Fibroblast of lung (primary cell): ENCODE measurements at regions not wholly inside any gene's neighbourhood (a gene's known extent, or its start where the extent isn't known, plus 50 kb on each side); places are given as distances from the start of the nearest gene placed in this dataset.

Experiments used
- EZH2 ChIP-seq: IDR thresholded peaks from 2 replicates; pipeline ENCODE4 v1.5.1; 2012; ENCODE audit warnings: low read length, control low read depth, mild to moderate bottlenecking; ENCODE audit errors: missing control alignments
- TF ChIP-seq, protein P1 (sequence below), 2 donors: IDR thresholded peaks in 1 of 2; conservative IDR thresholded peaks in 1 of 2; 1 replicate in 1 of 2; 2 replicates in 1 of 2; pipeline ENCODE4 v1.5.1; 2011 to 2012; ENCODE audit warnings: low read length in 2 of 2, control low read depth in 1 of 2, inconsistent platforms in 1 of 2, low read depth in 1 of 2, mild to moderate bottlenecking in 1 of 2

DNA sequence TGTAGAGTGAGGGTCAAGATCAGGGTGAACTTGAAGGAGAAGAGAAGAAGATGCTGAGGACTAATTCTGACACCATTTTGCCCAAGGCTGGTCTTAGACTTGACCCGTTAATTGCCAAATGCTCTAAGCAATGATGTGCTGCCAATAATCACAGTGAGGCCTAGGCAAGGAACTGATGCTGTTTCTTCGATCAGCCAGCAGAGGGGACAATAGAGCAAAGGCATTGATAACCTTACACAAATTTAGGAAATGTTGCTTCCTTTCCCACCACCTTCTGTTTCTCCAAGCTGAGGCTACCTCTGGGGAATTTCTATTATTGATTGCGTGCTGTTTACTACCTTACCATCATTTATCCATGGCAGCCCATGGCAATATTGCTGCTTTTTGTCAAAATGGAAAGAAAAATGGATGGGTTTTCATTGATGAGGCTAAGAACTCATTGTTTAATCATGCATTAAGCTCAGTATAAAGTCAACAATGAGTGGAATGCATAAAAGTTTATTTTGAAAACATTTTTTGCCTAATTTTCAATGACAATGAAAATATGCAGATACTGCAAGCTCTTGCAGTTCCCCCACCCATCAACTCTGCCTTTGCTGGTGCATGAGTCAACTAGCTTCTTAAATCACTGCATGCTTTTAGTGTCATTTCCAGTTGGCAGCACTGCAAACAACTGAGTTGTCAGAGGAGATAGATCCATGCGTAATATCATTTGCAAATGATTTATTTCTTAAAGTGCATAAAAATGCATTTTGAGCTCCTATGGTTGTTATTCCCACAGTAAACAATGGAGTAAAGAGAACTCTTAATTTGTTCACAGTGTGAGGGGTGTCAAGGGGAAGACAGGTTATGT is 116.4 kb upstream of the NYAP2 start:
- TF ChIP-seq, protein P1, sequence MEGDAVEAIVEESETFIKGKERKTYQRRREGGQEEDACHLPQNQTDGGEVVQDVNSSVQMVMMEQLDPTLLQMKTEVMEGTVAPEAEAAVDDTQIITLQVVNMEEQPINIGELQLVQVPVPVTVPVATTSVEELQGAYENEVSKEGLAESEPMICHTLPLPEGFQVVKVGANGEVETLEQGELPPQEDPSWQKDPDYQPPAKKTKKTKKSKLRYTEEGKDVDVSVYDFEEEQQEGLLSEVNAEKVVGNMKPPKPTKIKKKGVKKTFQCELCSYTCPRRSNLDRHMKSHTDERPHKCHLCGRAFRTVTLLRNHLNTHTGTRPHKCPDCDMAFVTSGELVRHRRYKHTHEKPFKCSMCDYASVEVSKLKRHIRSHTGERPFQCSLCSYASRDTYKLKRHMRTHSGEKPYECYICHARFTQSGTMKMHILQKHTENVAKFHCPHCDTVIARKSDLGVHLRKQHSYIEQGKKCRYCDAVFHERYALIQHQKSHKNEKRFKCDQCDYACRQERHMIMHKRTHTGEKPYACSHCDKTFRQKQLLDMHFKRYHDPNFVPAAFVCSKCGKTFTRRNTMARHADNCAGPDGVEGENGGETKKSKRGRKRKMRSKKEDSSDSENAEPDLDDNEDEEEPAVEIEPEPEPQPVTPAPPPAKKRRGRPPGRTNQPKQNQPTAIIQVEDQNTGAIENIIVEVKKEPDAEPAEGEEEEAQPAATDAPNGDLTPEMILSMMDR (conservative IDR thresholded peaks at IDR 0.05 in 1 of 2, IDR thresholded peaks at IDR 0.05 in 1 of 2; ENCODE audit: low read depth in 1 of 2, low read length in 2 of 2) = peak; percentile 81 to 92
- TF ChIP-seq EZH2 = no peak
